OCI-LY3 (cell line): ENCODE measurements at regions not wholly inside any gene's neighbourhood (a gene's known extent, or its start where the extent isn't known, plus 50 kb on each side); places are given as distances from the start of the nearest gene placed in this dataset.

ENCODE experiments used
- CTCF ChIP-seq: fragments of 200-600, 300-600 bp; sonication (generic); IDR thresholded peaks from 2 replicates; pipeline ENCODE4 v1.5.1; 2014; ENCODE audit warnings: antibody characterized with exemption, low read length, low read depth
- EZH2phosphoT487 ChIP-seq: fragments of 200-600 bp; shearing (Covaris generic); IDR thresholded peaks from 2 replicates; pipeline ENCODE4 v1.6.1; 2018; ENCODE audit warnings: antibody characterized with exemption, mixed run types, low read depth

- TF ChIP-seq CTCF (no peak), EZH2phosphoT487 (no peak)
Observed at GRCh38 chr1:88490676-88491075, 193.4 kb upstream of the PKN2 start.
